ENCODE measurements at regions not wholly inside any gene's neighbourhood (a gene's known extent, or its start where the extent isn't known, plus 50 kb on each side); places are given as distances from the start of the nearest gene placed in this dataset.

GRCh38 chr9:28378231-28378630, 805.0 kb upstream of the C9orf72 start:
- ChIA-PET POLR2A (no interaction called here), CTCF (ENCODE audit: low intra/inter-chr PET ratio, low total read pairs) (no interaction called here)
- in situ Hi-C loops (cut with HindIII; ENCODE audit: extremely low pct_ligation_motif_present, low pct_unique_long_range_greater_than_20kb) (no loop called here), intact Hi-C loops (cut with micrococcal nuclease; ENCODE audit: unreplicated experiment) (no loop called here)
- H3K27ac ChIP-seq (ENCODE audit: extremely low read length, insufficient read depth, low read length) = no peak overlapping the region
- no peak overlapping the region for H2AFZ ChIP-seq (ENCODE audit: low read length)
- no TSS peak for BruUV-seq (replicated peaks)
- H4K20me1 ChIP-seq (ENCODE audit: insufficient read depth, low read length) = no peaks in the 10 kb centered on the region
- 0% methylated on average over 1 of the region's 1 CpG for WGBS (ENCODE audit: low lambda C conversion rate)
- no peaks in the 10 kb centered on the region for H3K79me2 ChIP-seq (ENCODE audit: insufficient read depth, low read length)
- ATAC-seq = no peak
- no peak overlapping the region for H3K4me2 ChIP-seq (ENCODE audit: low read depth, low read length)
- TF ChIP-seq GZF1 (CRISPR knock-in tag; IDR thresholded peaks at IDR 0.05) (no peak), SNAPC4 (CRISPR knock-in tag; IDR thresholded peaks at IDR 0.05) (no peak)
- TF ChIP-seq, protein P1, sequence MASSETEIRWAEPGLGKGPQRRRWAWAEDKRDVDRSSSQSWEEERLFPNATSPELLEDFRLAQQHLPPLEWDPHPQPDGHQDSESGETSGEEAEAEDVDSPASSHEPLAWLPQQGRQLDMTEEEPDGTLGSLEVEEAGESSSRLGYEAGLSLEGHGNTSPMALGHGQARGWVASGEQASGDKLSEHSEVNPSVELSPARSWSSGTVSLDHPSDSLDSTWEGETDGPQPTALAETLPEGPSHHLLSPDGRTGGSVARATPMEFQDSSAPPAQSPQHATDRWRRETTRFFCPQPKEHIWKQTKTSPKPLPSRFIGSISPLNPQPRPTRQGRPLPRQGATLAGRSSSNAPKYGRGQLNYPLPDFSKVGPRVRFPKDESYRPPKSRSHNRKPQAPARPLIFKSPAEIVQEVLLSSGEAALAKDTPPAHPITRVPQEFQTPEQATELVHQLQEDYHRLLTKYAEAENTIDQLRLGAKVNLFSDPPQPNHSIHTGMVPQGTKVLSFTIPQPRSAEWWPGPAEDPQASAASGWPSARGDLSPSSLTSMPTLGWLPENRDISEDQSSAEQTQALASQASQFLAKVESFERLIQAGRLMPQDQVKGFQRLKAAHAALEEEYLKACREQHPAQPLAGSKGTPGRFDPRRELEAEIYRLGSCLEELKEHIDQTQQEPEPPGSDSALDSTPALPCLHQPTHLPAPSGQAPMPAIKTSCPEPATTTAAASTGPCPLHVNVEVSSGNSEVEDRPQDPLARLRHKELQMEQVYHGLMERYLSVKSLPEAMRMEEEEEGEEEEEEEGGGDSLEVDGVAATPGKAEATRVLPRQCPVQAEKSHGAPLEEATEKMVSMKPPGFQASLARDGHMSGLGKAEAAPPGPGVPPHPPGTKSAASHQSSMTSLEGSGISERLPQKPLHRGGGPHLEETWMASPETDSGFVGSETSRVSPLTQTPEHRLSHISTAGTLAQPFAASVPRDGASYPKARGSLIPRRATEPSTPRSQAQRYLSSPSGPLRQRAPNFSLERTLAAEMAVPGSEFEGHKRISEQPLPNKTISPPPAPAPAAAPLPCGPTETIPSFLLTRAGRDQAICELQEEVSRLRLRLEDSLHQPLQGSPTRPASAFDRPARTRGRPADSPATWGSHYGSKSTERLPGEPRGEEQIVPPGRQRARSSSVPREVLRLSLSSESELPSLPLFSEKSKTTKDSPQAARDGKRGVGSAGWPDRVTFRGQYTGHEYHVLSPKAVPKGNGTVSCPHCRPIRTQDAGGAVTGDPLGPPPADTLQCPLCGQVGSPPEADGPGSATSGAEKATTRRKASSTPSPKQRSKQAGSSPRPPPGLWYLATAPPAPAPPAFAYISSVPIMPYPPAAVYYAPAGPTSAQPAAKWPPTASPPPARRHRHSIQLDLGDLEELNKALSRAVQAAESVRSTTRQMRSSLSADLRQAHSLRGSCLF (CRISPR knock-in tag; IDR thresholded peaks at IDR 0.05; ENCODE audit: borderline replicate concordance) = no peak
- TF ChIP-seq, protein P2, sequence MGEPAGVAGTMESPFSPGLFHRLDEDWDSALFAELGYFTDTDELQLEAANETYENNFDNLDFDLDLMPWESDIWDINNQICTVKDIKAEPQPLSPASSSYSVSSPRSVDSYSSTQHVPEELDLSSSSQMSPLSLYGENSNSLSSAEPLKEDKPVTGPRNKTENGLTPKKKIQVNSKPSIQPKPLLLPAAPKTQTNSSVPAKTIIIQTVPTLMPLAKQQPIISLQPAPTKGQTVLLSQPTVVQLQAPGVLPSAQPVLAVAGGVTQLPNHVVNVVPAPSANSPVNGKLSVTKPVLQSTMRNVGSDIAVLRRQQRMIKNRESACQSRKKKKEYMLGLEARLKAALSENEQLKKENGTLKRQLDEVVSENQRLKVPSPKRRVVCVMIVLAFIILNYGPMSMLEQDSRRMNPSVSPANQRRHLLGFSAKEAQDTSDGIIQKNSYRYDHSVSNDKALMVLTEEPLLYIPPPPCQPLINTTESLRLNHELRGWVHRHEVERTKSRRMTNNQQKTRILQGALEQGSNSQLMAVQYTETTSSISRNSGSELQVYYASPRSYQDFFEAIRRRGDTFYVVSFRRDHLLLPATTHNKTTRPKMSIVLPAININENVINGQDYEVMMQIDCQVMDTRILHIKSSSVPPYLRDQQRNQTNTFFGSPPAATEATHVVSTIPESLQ (CRISPR knock-in tag; conservative IDR thresholded peaks at IDR 0.05) = no peak
- H3K36me3 ChIP-seq (replicated peaks in 1 of 2; ENCODE audit: control insufficient read depth in 1 of 2, insufficient read depth in 2 of 2, low read length in 2 of 2) = no peaks in the 10 kb centered on the region
- no peak for DNase-seq (ENCODE audit: low spot score)
- no peak for FAIRE-seq
- H3K27me3 ChIP-seq (ENCODE audit: control insufficient read depth in 1 of 2, insufficient read depth in 2 of 2, low read length in 2 of 2) = no peaks in the 10 kb centered on the region
- no peaks in the 10 kb centered on the region for H3K9me3 ChIP-seq (ENCODE audit: low read length)
- H3K4me1 ChIP-seq (ENCODE audit: insufficient read depth, low read length) = no peaks in the 10 kb centered on the region
- no peak overlapping the region for H3K9ac ChIP-seq (ENCODE audit: insufficient read depth, low read depth, low read length)
- no peak overlapping the region for H3K4me3 ChIP-seq (replicated peaks in 1 of 3; ENCODE audit: insufficient read depth in 1 of 3, low read depth in 2 of 3, low read length in 3 of 3)
